Right renal cortex interstitium (tissue), 3 donors: ENCODE measurements at regions not wholly inside any gene's neighbourhood (a gene's known extent, or its start where the extent isn't known, plus 50 kb on each side); places are given as distances from the start of the nearest gene placed in this dataset.
"Not testable (repeated sequence)": the region's sequence is repeated elsewhere in the genome, so short reads cannot be mapped to it uniquely, and the experiment has no call there.

Experiments
- DNase-seq, 3 donors: peaks; one replicate each; pipeline ENCODE4 v3.0.0-alpha.2; 2013; ENCODE audit warnings: low read depth in 3 of 3, low spot score in 2 of 3

DNA sequence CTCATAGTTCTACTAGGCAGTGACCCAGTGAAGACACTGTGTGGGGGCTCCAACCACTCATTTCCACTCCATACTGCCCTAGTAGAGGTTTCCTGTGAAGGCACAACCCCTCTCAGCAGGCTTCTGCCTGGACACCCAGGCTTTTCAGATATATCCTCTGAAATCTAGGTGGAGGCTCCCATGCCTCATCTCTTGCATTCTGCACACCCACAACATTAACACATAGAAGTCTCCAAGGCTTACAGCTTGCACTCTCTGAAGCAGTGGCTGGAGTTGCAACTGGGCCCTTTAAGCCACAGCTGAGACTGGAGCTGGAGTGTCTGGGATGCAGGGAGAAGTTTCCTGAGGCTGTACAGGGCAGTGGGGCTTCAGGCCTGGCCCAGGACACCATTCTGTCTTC, 347.7 kb upstream of the SPRY2 start:
- no peak for DNase-seq

DNA sequence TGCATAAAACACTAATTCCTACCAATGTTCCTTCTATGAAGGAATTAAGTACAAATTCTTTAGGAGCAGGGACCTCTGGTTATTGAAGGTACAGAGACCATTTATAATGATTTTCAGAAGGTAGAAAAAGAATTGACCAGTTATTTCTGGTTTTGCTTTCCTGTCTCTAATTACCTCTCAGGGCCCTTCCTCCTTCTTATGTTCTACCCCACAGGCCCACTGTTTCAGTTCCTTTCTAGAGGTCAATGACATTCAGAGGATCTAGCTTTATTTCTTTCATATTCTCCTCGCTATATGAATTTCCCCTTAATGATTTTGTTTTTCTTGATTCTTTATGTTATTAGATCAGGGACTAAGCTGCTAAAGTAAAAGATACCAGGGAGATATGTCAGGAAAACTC, 345.0 kb upstream of the SPRY2 start:
- no peak for DNase-seq

DNA sequence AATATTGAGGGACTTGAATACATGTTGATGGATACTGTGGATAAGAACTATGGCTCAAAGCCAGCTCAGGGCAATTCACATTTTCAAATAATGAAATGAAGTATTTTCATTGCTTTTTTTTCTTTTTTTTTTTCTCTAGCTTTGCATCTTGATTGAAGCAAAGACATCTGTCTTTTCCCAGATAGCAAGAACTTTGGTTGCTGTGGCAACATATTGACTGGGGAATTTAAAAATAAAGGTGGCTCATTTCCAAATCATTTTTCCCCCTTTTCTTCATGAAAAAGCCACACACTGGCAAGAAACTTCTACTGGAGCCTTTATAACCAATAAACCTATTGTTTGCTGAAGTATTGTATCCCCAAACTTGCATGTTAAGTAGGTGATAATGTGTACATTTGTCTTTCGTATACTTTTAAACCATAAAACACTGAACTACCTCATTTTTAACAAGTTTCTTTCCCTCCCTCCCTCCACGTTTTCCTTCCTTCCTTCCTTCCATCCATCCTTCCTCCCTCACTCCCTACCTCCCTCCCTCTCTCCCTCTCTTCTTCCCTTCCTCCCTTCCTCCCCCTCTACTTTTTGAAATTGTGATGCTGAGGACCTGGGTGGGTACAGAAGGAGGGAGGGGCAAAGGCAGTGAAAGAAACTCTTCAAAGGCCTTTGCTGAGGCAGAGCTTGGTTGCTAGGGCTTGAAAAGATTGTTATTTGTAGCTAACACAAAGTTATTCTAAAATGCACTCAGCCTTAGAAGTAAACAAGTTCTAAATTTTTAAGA, 343.5 kb upstream of the SPRY2 start:
- DNase-seq: no peak

DNA sequence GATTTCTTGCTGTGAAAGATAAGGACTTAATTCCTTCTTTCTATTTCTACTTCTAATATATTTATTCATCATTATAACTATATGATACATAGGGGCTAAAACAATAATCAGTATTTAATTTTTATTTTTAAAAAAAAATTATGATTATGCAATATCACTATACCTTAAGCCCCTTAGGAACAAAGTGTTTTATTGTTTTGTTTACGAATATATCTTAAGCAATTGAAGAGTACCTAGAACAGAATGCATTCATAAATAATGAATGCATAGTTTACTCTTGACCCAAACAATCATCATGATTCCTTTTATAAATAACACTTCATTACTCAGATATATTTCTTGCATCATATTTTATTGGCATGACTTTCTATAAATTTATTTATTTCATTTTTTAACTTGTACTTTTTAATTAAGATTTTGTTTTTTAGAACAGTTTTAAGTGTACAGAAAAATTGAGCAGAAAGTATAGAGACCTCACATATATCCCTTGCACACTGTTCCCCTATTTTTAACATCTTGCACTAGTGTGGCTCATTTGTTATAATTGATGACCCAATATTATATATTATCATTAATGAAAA, 339.9 kb upstream of the SPRY2 start:
- no peak for DNase-seq

DNA sequence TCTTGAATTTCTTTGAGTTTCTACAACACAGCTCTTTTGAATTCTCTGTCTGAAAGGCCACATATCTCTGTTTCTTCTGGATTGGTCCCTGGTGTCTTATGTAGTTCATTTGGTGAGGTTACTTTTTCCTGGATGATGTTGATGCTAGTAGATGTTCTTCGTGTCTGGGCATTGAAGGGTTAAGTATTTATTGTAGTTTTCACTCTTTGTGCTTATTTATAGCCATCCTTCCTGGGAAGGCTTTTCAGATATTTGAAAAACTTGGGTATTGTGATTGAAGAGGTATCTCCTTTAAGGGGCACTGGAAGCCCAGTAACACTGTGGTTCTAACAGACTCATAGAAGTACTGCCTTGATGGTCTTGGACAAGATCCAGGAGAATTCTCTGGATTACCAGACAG, 338.5 kb upstream of the SPRY2 start:
- DNase-seq: no peak

DNA sequence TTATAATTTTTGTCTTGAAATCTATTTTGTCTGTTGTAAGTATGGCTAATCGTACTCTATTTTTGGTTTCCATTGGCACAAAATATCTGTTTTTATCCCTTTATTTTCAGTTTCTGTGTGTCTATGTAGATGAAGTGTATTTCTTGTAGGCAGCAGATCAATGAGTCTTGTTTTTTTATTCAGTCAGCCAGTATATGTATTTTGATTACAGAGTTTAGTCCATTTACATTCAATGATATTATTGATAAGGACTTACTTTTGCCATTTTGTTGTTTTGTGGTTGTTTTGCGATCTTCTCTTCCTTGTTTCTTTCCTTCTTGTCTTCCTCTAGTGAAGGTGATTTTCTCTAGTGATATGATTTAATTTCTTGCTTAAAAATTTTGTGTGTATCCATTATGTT, 336.3 kb upstream of the SPRY2 start:
- no peak for DNase-seq

DNA sequence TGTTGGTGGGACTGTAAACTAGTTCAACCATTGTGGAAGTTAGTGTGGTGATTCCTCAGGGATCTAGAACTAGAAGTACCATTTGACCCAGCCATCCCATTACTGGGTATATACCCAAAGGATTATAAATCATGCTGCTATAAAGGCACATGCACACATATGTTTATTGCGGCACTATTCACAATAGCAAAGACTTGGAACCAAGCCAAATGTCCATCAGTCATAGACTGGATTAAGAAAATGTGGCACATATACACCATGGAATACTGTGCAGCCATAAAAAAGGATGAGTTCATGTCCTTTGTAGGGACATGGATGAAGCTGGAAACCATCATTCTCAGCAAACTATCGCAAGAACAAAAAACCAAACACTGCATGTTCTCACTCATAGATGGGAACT, 334.5 kb upstream of the SPRY2 start:
- DNase-seq: not testable (repeated sequence)

DNA sequence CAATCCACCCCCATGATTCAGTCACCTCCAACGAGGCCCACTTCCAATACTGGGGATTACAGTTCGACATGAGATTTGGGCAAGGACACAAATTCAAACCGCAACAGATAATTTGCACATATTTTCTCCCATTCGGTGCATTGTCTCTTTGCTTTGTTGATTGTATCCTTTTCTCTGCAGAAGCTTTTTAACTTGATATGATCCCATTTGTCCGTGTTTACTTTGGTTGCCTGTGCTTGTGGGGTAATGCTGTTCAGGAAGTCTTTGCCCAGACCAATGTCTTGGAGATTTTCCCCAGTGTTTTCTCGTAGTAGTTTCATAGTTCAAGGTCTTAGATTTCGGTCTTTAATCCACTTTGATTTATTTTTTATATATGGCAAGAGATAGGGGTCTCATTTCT, 330.8 kb upstream of the SPRY2 start:
- DNase-seq: no peak

DNA sequence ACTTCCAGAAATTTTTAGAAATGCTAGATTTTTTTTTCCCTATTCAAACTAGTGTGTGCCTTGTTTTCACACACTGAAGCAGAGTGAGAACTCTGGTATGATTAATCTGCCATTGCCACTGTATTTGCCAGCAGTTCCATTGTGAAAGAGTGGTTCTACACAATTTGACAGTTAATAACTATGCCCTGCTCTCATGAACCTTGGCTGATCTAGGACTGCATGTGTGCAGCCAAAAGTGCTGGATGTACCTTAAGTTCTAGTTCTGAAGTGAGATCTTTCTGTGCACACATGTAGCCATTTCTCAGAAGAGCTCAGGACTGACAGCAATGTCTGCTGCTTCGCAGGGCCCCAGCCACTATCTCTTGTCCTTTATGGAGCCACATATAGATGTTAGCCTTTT, 328.2 kb upstream of the SPRY2 start:
- no peak for DNase-seq

DNA sequence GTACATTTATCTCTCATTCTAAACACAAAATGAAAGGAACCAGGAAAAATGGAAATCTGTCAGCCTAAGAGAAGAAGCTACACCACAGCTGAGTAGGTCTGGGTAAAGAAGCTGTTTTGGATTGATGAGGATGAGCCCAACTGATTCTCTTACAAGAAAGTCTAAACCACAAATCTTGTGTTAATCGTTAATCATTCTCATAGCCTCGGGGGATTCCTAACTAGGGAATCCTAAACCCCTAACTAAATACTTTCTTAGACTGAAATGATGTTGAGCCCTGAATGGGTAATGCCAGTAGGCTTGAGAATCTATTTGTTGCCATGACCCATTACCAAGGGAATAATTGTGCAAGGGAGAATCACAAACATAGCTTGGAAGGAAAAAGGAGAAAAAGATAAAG, 327.5 kb upstream of the SPRY2 start:
- DNase-seq: no peak

DNA sequence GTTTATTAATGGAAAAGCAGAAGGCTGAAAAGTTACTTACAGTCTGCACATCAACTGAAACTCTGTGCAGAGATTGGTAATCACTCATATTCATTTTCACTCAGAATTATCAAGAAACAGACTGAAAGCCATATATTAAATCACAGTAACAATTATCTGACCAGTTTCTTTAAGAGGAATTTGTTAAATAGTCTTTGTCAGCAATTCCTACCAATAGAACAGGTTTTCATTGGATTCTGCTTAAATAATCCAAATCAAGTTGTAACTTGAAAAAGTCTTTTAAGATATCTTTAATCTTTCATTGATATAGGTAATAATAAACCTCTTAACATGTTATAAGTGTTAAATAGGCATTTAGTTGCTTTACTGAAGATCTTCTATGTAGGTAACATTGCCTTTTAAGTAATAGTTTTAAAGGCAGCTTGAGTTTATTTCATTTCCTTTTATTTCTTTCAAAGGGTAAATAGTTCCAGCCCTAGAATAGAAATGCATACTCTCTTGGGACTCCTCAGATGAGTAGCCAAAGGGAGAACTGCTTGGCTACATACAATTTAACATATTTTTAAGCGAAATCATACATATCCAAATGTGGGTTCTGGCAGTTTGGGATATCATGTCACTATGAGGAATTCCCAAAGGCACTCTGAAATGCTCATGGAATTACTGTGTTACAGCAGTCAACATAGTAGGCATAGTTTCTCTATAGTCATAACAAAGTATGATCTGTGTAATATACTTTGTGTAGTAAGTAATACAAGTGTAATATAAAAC, 326.0 kb upstream of the SPRY2 start:
- no peak for DNase-seq

DNA sequence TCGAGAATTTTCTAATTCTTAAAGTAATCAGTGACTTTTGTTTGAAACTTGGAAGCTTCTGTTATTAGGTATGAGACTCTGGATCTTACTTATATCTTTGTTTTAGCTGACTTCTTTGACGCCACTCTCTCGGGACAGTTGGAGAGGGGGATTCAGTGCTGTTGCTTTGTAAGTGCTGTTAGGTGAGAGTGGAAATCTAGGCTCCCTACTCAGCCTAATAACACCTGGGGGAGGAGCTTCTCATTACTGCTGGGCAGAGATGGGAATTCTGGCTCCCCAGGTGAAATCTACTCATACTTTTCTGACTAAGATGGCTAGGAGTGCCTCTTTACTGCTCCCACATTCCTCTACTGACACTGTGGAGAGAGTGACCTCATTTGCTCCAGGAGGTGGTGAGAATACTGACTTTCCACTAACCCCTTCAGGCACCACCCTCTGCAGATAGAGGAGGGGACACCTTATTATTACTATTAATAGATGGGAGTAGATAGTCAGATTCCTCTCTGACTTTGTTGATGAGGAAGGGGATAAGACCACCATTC, 324.9 kb upstream of the SPRY2 start:
- no peak for DNase-seq

DNA sequence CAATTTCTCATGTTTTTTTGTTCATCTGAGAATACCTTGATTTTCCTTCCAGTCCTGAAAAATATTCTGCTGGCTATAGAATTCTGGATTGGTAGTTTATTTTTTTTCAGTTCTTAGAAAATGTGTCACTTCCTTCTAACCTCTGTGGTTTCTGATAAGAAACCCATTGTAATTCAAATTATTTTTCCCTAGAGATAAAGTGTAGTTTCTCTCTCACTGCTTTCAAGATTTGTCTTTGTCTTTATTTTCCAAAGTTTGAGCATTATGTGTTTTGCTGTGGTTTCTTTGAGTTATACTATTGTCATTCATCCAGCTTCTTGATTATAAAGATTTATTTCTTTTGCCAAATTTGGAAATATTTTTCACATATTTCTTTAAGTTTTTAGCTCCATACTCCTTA, 324.0 kb upstream of the SPRY2 start:
- DNase-seq: no peak

DNA sequence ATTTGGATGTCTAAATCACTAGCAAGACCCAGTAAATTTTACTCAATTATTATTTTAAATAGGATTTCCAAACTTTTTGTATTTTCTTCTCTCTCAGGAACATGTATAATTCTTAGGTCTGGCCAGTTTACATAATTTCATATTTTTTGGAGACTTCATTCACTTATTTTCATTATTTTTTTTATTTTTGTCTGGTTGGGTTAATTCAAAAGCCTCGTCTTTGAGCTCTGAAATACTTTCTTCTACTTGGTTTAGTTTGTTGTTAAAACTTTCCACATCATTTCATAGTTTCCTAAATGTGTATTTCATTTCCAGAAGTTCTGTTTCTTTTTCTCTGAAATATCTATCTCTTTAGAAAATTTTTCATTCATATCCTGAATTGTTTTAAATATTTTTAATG, 322.9 kb upstream of the SPRY2 start:
- no peak for DNase-seq

DNA sequence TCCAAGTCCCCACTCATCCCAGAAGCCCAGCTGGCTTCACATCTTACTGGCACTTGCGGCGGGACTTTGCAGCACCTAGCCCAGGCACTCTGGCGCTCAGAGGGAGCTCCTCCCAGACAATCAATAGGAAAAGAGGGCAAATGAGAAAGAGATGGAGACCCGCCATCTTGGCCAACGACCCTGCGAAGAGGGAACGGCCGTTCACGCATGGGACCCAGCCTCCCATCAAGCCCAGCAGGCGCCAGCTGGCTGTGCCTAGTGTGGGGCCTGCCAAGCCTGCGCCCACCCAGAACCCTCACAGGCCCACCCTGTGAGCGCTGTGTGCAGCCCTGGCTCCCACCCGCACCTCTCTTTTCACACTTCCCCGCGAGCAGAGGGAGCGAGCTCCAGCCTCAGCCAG, 317.8 kb upstream of the SPRY2 start:
- no peak for DNase-seq

DNA sequence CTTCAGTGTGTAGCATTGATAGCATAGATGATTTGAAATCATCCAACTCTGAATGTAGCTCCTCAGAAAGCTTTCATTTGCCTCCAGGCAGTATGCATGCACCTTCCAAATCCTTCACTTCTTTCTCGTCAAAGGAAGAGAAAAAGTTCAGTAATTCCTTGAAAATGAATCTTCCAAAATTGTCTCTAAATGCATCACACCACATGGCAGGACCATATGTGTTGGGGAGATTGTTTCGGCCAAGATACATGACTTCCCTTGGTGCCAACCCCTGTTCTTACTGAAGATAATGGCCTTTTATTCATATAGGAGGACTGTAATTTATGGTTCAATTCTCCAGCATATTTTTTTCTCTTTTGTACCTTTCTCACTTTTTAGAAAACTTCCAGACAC, 315.6 kb upstream of the SPRY2 start:
- DNase-seq: no peak

DNA sequence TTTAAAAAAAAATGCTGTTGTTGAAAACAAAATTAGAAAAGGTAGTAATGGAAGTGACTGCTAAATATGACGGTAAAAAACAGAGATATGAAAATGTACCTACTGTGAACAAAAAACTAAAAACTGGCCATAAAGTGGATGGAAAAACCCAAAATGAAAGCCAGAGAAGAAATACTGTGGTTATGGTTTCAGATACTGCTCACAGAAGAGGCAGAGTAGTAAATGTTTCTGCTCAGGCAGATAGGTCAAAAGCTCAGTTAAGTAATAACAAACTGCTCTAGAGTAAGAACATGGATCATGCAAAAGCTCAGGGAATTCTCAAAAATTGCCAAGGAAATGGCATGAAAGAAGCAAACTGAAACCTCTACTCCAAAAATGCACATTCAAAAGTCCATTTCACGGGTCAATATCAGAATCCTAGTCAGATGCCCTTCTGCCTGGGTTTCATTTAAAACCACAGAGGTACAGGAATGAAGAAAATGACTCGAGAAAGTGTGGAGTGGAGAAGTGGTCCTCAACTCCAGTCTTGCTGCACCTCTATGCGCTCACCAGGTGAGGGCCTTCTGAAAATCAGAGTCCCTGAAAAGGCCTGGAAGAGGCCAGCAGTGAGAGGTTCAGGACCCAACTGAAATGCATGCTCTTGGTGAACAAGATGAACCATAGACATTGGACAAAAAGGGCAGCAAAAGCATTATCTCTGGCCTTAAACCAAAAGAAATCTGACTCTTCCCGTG, 315.0 kb upstream of the SPRY2 start:
- DNase-seq: no peak

DNA sequence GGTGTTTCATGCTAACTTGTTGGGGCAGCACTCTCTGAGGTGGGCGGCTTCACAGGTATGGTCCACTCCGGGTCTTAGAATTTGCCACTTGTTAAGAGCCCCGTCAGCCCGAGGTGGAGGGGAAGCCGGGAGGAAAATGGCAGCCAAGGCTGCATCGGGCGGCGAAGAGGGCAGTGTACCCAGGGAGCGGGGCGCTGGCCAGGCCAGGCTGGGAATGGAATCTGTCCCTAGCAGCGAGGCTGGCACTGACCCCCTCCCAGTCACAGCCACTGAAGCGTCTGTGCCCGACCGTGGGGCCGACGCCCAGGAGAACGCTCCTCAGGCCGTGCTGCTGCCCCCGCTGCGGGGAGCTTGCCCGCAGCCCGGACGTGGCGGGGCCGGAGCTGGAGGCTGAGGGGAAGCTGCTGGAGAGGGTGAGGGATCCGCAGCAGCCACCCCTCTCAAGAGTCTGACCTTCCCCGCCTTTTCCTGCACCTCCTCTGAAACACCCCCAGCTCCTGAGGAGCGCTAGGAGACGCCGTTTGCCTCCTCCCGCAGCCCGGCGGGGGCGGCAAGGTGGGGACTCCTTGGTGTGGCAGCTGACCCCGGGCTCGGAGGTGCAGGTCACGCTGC, 313.8 kb upstream of the SPRY2 start:
- DNase-seq: peak in 1 of 3 donors; percentile 32

DNA sequence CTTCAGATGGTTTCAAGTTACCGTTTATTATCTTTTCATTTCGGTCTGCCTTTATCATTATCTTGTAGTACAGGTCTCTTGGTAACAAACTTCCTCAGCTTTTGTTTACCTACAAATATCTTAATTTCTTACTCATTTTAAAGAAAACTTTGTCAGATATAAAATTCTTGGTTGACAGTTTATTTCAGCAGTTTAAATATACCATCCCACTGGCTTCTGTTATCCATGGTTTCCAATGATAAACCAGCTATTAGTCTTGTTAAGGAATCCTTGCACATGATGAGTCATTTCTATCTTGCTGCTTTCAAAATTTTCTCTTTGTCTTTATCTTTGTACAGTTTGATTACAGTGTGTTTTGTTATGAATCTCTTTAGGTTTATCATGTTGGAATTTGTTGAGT, 308.3 kb upstream of the SPRY2 start:
- no peak for DNase-seq

DNA sequence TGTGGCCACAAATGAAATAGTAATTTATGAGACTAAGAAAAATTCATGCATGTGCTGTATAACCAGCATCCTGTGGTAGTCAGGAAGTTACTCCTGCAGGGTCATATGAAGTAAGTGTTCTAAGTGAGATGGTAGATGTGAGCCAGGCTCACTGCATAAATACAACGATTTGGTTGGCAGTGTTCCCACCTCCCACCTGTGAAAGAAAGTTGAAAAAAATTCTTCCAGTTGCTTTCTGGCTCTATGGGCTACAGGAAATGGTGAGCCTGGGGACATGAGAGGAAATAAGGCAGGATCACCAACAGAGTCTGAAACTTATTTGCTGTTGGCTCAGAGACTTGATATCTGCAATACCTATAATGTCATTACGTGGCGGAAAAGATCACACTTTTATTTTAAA, 301.7 kb upstream of the SPRY2 start:
- DNase-seq: no peak

DNA sequence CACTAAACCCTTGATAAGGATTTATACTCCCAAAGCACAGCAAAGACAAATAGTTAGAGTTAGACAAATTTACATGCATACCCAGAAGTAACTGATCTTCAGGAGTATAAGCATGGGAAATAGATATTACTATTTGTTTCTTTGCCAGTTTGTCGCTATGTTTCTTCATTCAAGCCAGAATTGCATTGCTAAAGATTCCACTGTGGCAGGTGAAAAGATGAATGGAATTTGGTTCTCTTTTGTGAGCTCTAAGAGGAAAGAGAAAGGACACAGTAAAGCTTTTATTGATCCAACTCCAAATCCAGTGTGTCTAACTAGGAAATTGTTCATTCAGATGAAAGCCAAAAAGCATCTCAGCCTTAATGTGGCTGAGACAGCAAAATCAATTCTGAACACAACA, 292.3 kb upstream of the SPRY2 start:
- no peak for DNase-seq
